Common myeloid progenitor, CD34-positive (primary cell): ENCODE measurements at regions not wholly inside any gene's neighbourhood (a gene's known extent, or its start where the extent isn't known, plus 50 kb on each side); places are given as distances from the start of the nearest gene placed in this dataset.
A peak's percentile ranks its signal among the peaks of the same experiment; 100 is the strongest.

ENCODE experiments used
- CTCF ChIA-PET: fragments of 350-600 bp; sonication (Branson Sonifier 250); formaldehyde crosslinking; loops from one replicate; lab custom pipeline; 2021; ENCODE audit warnings: antibody characterized with exemption; lab: Charles Lee
- POLR2A ChIA-PET: fragments of 350-600 bp; sonication (Branson Sonifier 250); formaldehyde crosslinking; loops from one replicate; lab custom pipeline; 2021; ENCODE audit warnings: antibody characterized with exemption; lab: Charles Lee
- DNase-seq, 3 donors: peaks; one replicate each; pipeline versions ENCODE4 v3.0.0 to v3.0.0-alpha.2; 2013
- H3K27ac ChIP-seq, 2 experiments: 1 replicate in 1 of 2; 2 replicates in 1 of 2; pipeline ENCODE4 v1.7.0; 2013; ENCODE audit warnings: inconsistent platforms in 2 of 2, low read length in 2 of 2, mild to moderate bottlenecking in 2 of 2, low read depth in 1 of 2, moderate library complexity in 1 of 2; ENCODE audit not compliant: severe bottlenecking in 2 of 2, insufficient read depth in 1 of 2, poor library complexity in 1 of 2
- H3K27me3 ChIP-seq, 5 experiments: replicated peaks in 2 of 5; 1 replicate in 3 of 5; 2 replicates in 2 of 5; pipeline versions ENCODE4 v1.6.1 to v1.7.0; 2013; ENCODE audit warnings: low read length in 4 of 5, mild to moderate bottlenecking in 2 of 5, moderate library complexity in 2 of 5, inconsistent platforms in 1 of 5; ENCODE audit not compliant: insufficient read depth in 5 of 5, control insufficient read depth in 4 of 5
- H3K36me3 ChIP-seq, 4 experiments: 1 replicate in 2 of 4; 2 replicates in 2 of 4; pipeline versions ENCODE4 v1.6.1 to v1.7.0; 2013; ENCODE audit warnings: low read length in 3 of 4, control low read depth in 1 of 4, mild to moderate bottlenecking in 1 of 4; ENCODE audit not compliant: control insufficient read depth in 4 of 4, insufficient read depth in 4 of 4
- H3K4me1 ChIP-seq, 4 experiments: 1 replicate in 3 of 4; 2 replicates in 1 of 4; pipeline versions ENCODE4 v1.6.1 to v1.7.1; 2013; ENCODE audit warnings: low read length in 3 of 4, mild to moderate bottlenecking in 3 of 4, control low read depth in 1 of 4, inconsistent platforms in 1 of 4, moderate library complexity in 1 of 4; ENCODE audit not compliant: control insufficient read depth in 4 of 4, insufficient read depth in 4 of 4; ENCODE audit errors: control extremely low read depth in 1 of 4
- H3K4me3 ChIP-seq, 7 experiments: 1 replicate in 4 of 7; 2 replicates in 3 of 7; pipeline versions ENCODE4 v1.5.1 to v1.7.0; 2013; ENCODE audit warnings: mild to moderate bottlenecking in 7 of 7, low read length in 6 of 7, moderate library complexity in 6 of 7, inconsistent platforms in 2 of 7, low read depth in 2 of 7, control low read depth in 1 of 7; ENCODE audit not compliant: insufficient read depth in 4 of 7, control insufficient read depth in 1 of 7; ENCODE audit errors: extremely low read depth in 1 of 7
- H3K9me3 ChIP-seq, 5 experiments: 1 replicate in 4 of 5; 2 replicates in 1 of 5; pipeline versions ENCODE4 v1.6.1 to v1.7.1; 2013; ENCODE audit warnings: low read length in 4 of 5, mild to moderate bottlenecking in 2 of 5, inconsistent platforms in 1 of 5, low read depth in 1 of 5, moderate library complexity in 1 of 5; ENCODE audit not compliant: control insufficient read depth in 4 of 5, insufficient read depth in 2 of 5; ENCODE audit errors: control extremely low read depth in 1 of 5
- WGBS: methylation state at CpG from one replicate; pipeline ENCODE4 v1.1.5; 2013; ENCODE audit not compliant: insufficient coverage; 5-methylcytosine and 5-hydroxymethylcytosine counted together

- H3K27me3 ChIP-seq, result no peaks in the 10 kb centered on the region
- no peak overlapping the region for H3K4me3 ChIP-seq
- no peaks in the 10 kb centered on the region for H3K36me3 ChIP-seq
- DNase-seq, result no peak
- ChIA-PET POLR2A (no interaction called here), CTCF (interaction anchor here (1.5 kb wide), 1 partner anchor 10 kb away, joined by 3 read pairs; no protein-coding TSS in a partner anchor)
- H3K4me1 ChIP-seq, result no peaks in the 10 kb centered on the region
- H3K27ac ChIP-seq, result no peak overlapping the region
- no peaks in the 10 kb centered on the region for H3K9me3 ChIP-seq
- 97% methylated on average over 5 of the region's 5 CpGs for WGBS
Observed at GRCh38 chr1:221888801-221889200, 146.9 kb upstream of the DUSP10 start.

- H3K27me3 ChIP-seq, result no peaks in the 10 kb centered on the region
- H3K4me1 ChIP-seq, result no peaks in the 10 kb centered on the region
- CTCF ChIA-PET, result no interaction called here
- H3K27ac ChIP-seq, result no peak overlapping the region
- POLR2A ChIA-PET, result no interaction called here
- H3K9me3 ChIP-seq, result no peaks in the 10 kb centered on the region
- no peaks in the 10 kb centered on the region for H3K36me3 ChIP-seq
- H3K4me3 ChIP-seq, result no peak overlapping the region
- 85% methylated on average over 9 of the region's 11 CpGs for WGBS
- DNase-seq, result no peak
Observed at GRCh38 chr1:221888218-221888617, 146.3 kb upstream of the DUSP10 start.

GRCh38 chr1:221887758-221888157, 145.9 kb upstream of the DUSP10 start:
- Histone ChIP-seq H3K4me3 (no peak overlapping the region), H3K36me3 (no peaks in the 10 kb centered on the region), H3K27me3 (no peaks in the 10 kb centered on the region), H3K27ac (no peak overlapping the region), H3K9me3 (no peaks in the 10 kb centered on the region), H3K4me1 (no peaks in the 10 kb centered on the region)
- ChIA-PET POLR2A (no interaction called here), CTCF (interaction anchor here (0.6 to 0.7 kb wide), 2 partner anchors 13 to 1768 kb away, joined by 3 to 4 read pairs; no protein-coding TSS in a partner anchor)
- no peak for DNase-seq
- WGBS, result 100% methylated on average over 1 of the region's 2 CpGs

- H3K27ac ChIP-seq, result no peak overlapping the region
- 100% methylated on average over 1 of the region's 3 CpGs for WGBS
- no peaks in the 10 kb centered on the region for H3K4me1 ChIP-seq
- no peaks in the 10 kb centered on the region for H3K27me3 ChIP-seq
- DNase-seq, result no peak
- no peak overlapping the region for H3K4me3 ChIP-seq
- POLR2A ChIA-PET, result no interaction called here
- CTCF ChIA-PET, result interaction anchor here (0.6 to 0.7 kb wide), 2 partner anchors 13 to 1768 kb away, joined by 3 to 4 read pairs; no protein-coding TSS in a partner anchor
- no peaks in the 10 kb centered on the region for H3K9me3 ChIP-seq
- no peaks in the 10 kb centered on the region for H3K36me3 ChIP-seq
Observed at GRCh38 chr1:221887415-221887746, 145.5 kb upstream of the DUSP10 start.

- Histone ChIP-seq H3K27me3 (no peaks in the 10 kb centered on the region), H3K4me3 (no peak overlapping the region), H3K9me3 (no peaks in the 10 kb centered on the region), H3K36me3 (no peaks in the 10 kb centered on the region), H3K27ac (no peak overlapping the region), H3K4me1 (no peaks in the 10 kb centered on the region)
- peak in 2 of 3 donors; percentile 10 to 11 for DNase-seq
- 76% methylated on average over 3 of the region's 7 CpGs for WGBS
- ChIA-PET CTCF (interaction anchor here (0.7 to 1.8 kb wide), 2 partner anchors 13 to 131 kb away, joined by 3 read pairs; no protein-coding TSS in a partner anchor), POLR2A (no interaction called here)
Observed at GRCh38 chr1:221886743-221887414, 145.0 kb upstream of the DUSP10 start.

GRCh38 chr1:221886311-221886710, 144.4 kb upstream of the DUSP10 start:
- ChIA-PET POLR2A (no interaction called here), CTCF (interaction anchor here (1.8 kb wide), 1 partner anchor 131 kb away, joined by 3 read pairs; no protein-coding TSS in a partner anchor)
- no peak overlapping the region for H3K27ac ChIP-seq

GRCh38 chr1:221884821-221885220, 142.9 kb upstream of the DUSP10 start:
- Histone ChIP-seq H3K4me1 (no peaks in the 10 kb centered on the region), H3K27ac (no peak overlapping the region), H3K27me3 (no peaks in the 10 kb centered on the region), H3K9me3 (no peaks in the 10 kb centered on the region), H3K4me3 (no peak overlapping the region), H3K36me3 (no peaks in the 10 kb centered on the region)
- no peak for DNase-seq
- WGBS, result 100% methylated on average over 2 of the region's 3 CpGs
- ChIA-PET CTCF (no interaction called here), POLR2A (no interaction called here)

More at GRCh38 chr1:221886311-221886710, 144.4 kb upstream of the DUSP10 start:
- Histone ChIP-seq H3K4me3 (no peak overlapping the region), H3K36me3 (no peaks in the 10 kb centered on the region), H3K27me3 (no peaks in the 10 kb centered on the region), H3K9me3 (no peaks in the 10 kb centered on the region), H3K4me1 (no peaks in the 10 kb centered on the region)
- 96% methylated on average over 2 of the region's 2 CpGs for WGBS
- no peak for DNase-seq
